Mesendoderm (in vitro differentiated cells): ENCODE measurements at regions not wholly inside any gene's neighbourhood (a gene's known extent, or its start where the extent isn't known, plus 50 kb on each side); places are given as distances from the start of the nearest gene placed in this dataset.
"Not testable (repeated sequence)": the region's sequence is repeated elsewhere in the genome, so short reads cannot be mapped to it uniquely, and the experiment has no call there.

Experiments used
- DNase-seq: peaks from one replicate; pipeline ENCODE4 v3.0.0; 2013
- H2AK5ac ChIP-seq: 2 replicates; pipeline ENCODE4 v1.6.1; 2013; ENCODE audit warnings: low read length, inconsistent platforms
- H2BK120ac ChIP-seq: 2 replicates; pipeline ENCODE4 v1.6.1; 2013; ENCODE audit warnings: low read depth, mild to moderate bottlenecking, low read length, moderate library complexity, mixed read lengths
- H2BK15ac ChIP-seq: replicated peaks from 2 replicates; pipeline ENCODE4 v1.6.1; 2013; ENCODE audit warnings: low read depth, mild to moderate bottlenecking, moderate library complexity
- H2BK5ac ChIP-seq: 2 replicates; pipeline ENCODE4 v1.6.1; 2013; ENCODE audit warnings: low read length, inconsistent platforms
- H3K18ac ChIP-seq: 2 replicates; pipeline ENCODE4 v1.6.1; 2013; ENCODE audit warnings: mild to moderate bottlenecking, low read length, mixed read lengths
- H3K23ac ChIP-seq: one replicate; pipeline ENCODE4 v1.6.1; 2013; ENCODE audit warnings: low read length
- H3K27ac ChIP-seq: 2 replicates; pipeline ENCODE4 v1.5.1; 2013; ENCODE audit warnings: low read depth, mild to moderate bottlenecking, inconsistent platforms, low read length, moderate library complexity
- H3K27me3 ChIP-seq: 2 replicates; pipeline ENCODE4 v1.6.1; 2013; ENCODE audit warnings: low read length, control low read depth, mild to moderate bottlenecking, inconsistent platforms; ENCODE audit not compliant: insufficient read depth, poor library complexity
- H3K36me3 ChIP-seq: 2 replicates; pipeline ENCODE4 v1.6.1; 2013; ENCODE audit warnings: low read length, inconsistent platforms; ENCODE audit not compliant: control insufficient read depth, insufficient read depth
- H3K4ac ChIP-seq: one replicate; pipeline ENCODE4 v1.6.1; 2013; ENCODE audit warnings: low read depth, mild to moderate bottlenecking, low read length, moderate library complexity
- H3K4me1 ChIP-seq: 2 replicates; pipeline ENCODE4 v1.6.1; 2013; ENCODE audit warnings: low read depth, low read length, inconsistent platforms; ENCODE audit not compliant: control insufficient read depth
- H3K4me2 ChIP-seq: 2 replicates; pipeline ENCODE4 v1.6.1; 2013; ENCODE audit warnings: low read length
- H3K4me3 ChIP-seq: 2 replicates; pipeline ENCODE4 v1.5.1; 2013; ENCODE audit warnings: mild to moderate bottlenecking, low read length
- H3K56ac ChIP-seq: one replicate; pipeline ENCODE4 v1.6.1; 2013; ENCODE audit warnings: low read length
- H3K79me1 ChIP-seq: 2 replicates; pipeline ENCODE4 v1.6.1; 2013; ENCODE audit warnings: low read length, inconsistent platforms
- H3K79me2 ChIP-seq: 2 replicates; pipeline ENCODE4 v1.6.1; 2013; ENCODE audit warnings: mild to moderate bottlenecking, low read length; ENCODE audit not compliant: control insufficient read depth, insufficient read depth
- H3K9ac ChIP-seq: 2 replicates; pipeline ENCODE4 v1.6.1; 2013; ENCODE audit warnings: low read length, inconsistent platforms
- H4K5ac ChIP-seq: one replicate; pipeline ENCODE4 v1.6.1; 2013; ENCODE audit warnings: low read length
- H4K8ac ChIP-seq: one replicate; pipeline ENCODE4 v1.6.1; 2013; ENCODE audit warnings: low read depth, mild to moderate bottlenecking, control low read depth, low read length, moderate library complexity
- WGBS: extraction: QIAGEN DNeasy Blood & Tissue Kit; methylation state at CpG from one replicate; pipeline ENCODE4 v1.1.7; 2013; ENCODE audit warnings: low lambda C conversion rate, missing lambda C conversion rate; ENCODE audit not compliant: insufficient coverage; ENCODE audit errors: extremely low coverage; 5-methylcytosine and 5-hydroxymethylcytosine counted together

GRCh38 chr3:181604267-181604666 lies 107.5 kb upstream of the SOX2 start:
- Histone ChIP-seq H3K4me2 (no peak overlapping the region), H3K18ac (no peak overlapping the region), H3K79me1 (no peaks in the 10 kb centered on the region), H2BK5ac (no peak overlapping the region), H3K79me2 (no peaks in the 10 kb centered on the region), H4K5ac (no peak overlapping the region), H4K8ac (no peak overlapping the region), H3K4ac (no peak overlapping the region), H3K4me3 (no peak overlapping the region), H3K4me1 (no peaks in the 10 kb centered on the region), H2AK5ac (no peak overlapping the region), H2BK15ac (no peak overlapping the region), H3K56ac (no peak overlapping the region), H3K27ac (no peak overlapping the region), H3K27me3 (no peaks in the 10 kb centered on the region), H3K36me3 (no peaks in the 10 kb centered on the region), H3K23ac (no peak overlapping the region), H3K9ac (no peak overlapping the region), H2BK120ac (no peak overlapping the region)
- no CpG with 5 or more reads among the region's 3 CpGs for WGBS
- no peak for DNase-seq

DNA sequence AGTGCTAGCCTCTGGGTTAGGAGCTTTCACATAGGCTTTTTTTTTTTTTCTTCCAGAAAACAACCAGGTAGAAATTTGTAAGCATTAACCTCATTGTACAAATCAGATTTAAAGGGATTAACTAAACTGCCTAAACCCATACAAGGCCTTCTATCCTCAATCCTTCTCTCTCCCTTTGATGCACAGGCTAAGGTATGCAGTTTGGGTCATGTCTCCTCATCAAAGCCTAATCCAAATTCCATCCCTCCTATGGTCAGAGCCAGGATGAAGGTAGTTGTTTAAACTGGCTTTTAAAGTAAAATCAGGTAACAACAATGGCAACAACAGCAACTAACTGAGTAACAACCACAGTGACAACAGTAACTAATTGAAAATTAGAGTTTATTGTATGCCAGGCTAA lies 115.6 kb upstream of the SOX2 start:
- Histone ChIP-seq H3K79me1 (no peaks in the 10 kb centered on the region), H3K4me2 (no peak overlapping the region), H4K5ac (no peak overlapping the region), H2BK120ac (no peak overlapping the region), H3K36me3 (no peaks in the 10 kb centered on the region), H2AK5ac (no peak overlapping the region), H3K4me1 (no peaks in the 10 kb centered on the region), H3K9ac (no peak overlapping the region), H2BK15ac (no peak overlapping the region), H3K27ac (no peak overlapping the region), H3K56ac (no peak overlapping the region), H3K79me2 (no peaks in the 10 kb centered on the region), H3K4ac (no peak overlapping the region), H2BK5ac (no peak overlapping the region), H3K27me3 (no peaks in the 10 kb centered on the region), H3K18ac (no peak overlapping the region), H3K4me3 (no peak overlapping the region), H3K23ac (no peak overlapping the region), H4K8ac (no peak overlapping the region)
- DNase-seq: no peak

GRCh38 chr3:181590939-181591338 lies 120.8 kb upstream of the SOX2 start:
- not testable (repeated sequence) for H3K18ac ChIP-seq, H3K4ac ChIP-seq, H3K79me2 ChIP-seq, H4K5ac ChIP-seq, H2AK5ac ChIP-seq, H3K27me3 ChIP-seq, H3K27ac ChIP-seq, H3K4me3 ChIP-seq, H2BK120ac ChIP-seq, H3K9ac ChIP-seq, H3K36me3 ChIP-seq, H3K4me2 ChIP-seq, H3K79me1 ChIP-seq, H2BK15ac ChIP-seq, H2BK5ac ChIP-seq, H3K23ac ChIP-seq, DNase-seq, H3K56ac ChIP-seq, H4K8ac ChIP-seq, H3K4me1 ChIP-seq
- WGBS: no CpG with 5 or more reads among the region's 12 CpGs

- H3K27me3 ChIP-seq: no peaks in the 10 kb centered on the region
- no peak overlapping the region for H3K27ac ChIP-seq
- DNase-seq: no peak
- H3K4me1 ChIP-seq: no peaks in the 10 kb centered on the region
- no peaks in the 10 kb centered on the region for H3K79me2 ChIP-seq
- no peak overlapping the region for H3K23ac ChIP-seq
- no peak overlapping the region for H3K4ac ChIP-seq
- no peak overlapping the region for H3K18ac ChIP-seq
- H3K36me3 ChIP-seq: no peaks in the 10 kb centered on the region
- H3K79me1 ChIP-seq: no peaks in the 10 kb centered on the region
- no peak overlapping the region for H4K8ac ChIP-seq
- H2AK5ac ChIP-seq: no peak overlapping the region
- no peak overlapping the region for H3K4me2 ChIP-seq
- no peak overlapping the region for H3K9ac ChIP-seq
- H2BK5ac ChIP-seq: no peak overlapping the region
- H2BK120ac ChIP-seq: no peak overlapping the region
- no peak overlapping the region for H3K56ac ChIP-seq
- H4K5ac ChIP-seq: no peak overlapping the region
- no peak overlapping the region for H2BK15ac ChIP-seq
- no CpG with 5 or more reads among the region's 8 CpGs for WGBS
- H3K4me3 ChIP-seq: no peak overlapping the region
Observed at GRCh38 chr3:181582619-181583018, 129.1 kb upstream of the SOX2 start.

- Histone ChIP-seq H3K23ac (no peak overlapping the region), H3K4me3 (no peak overlapping the region), H4K8ac (no peak overlapping the region), H3K4me2 (no peak overlapping the region), H3K79me1 (no peaks in the 10 kb centered on the region), H2BK120ac (no peak overlapping the region), H2BK5ac (no peak overlapping the region), H2BK15ac (no peak overlapping the region), H3K79me2 (no peaks in the 10 kb centered on the region), H3K9ac (no peak overlapping the region), H3K36me3 (no peaks in the 10 kb centered on the region), H3K4me1 (no peaks in the 10 kb centered on the region), H2AK5ac (no peak overlapping the region), H3K18ac (no peak overlapping the region), H3K4ac (no peak overlapping the region), H3K27me3 (no peaks in the 10 kb centered on the region), H3K27ac (no peak overlapping the region), H4K5ac (no peak overlapping the region), H3K56ac (no peak overlapping the region)
- WGBS: no CpG with 5 or more reads among the region's 4 CpGs
- peak; percentile 30 for DNase-seq
Observed at GRCh38 chr3:181581656-181582055, 130.1 kb upstream of the SOX2 start.

DNA sequence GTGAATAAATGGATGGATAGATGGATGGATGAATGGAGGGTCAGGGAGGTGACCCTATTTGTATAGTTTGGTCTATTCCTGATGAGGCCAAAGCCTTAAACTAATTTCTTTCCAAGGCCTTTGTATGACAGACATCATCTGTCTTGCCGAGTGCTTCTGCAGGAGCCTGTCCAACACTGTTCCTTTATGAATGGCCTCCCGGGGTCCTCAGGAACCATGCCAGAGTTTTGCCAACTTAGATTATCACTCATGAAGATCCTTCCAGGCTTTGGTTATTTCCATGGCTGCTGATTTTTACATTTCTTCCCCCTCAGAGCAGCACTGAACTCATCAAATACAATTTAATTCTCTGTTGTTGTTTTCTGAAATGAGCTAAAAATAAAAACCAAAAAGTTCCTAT lies 133.0 kb upstream of the SOX2 start:
- Histone ChIP-seq H3K4me2 (no peak overlapping the region), H4K5ac (no peak overlapping the region), H3K4me1 (no peaks in the 10 kb centered on the region), H3K79me1 (no peaks in the 10 kb centered on the region), H2BK120ac (no peak overlapping the region), H3K56ac (no peak overlapping the region), H3K18ac (no peak overlapping the region), H3K4me3 (no peak overlapping the region), H4K8ac (no peak overlapping the region), H3K36me3 (no peaks in the 10 kb centered on the region), H2AK5ac (no peak overlapping the region), H3K9ac (no peak overlapping the region), H3K79me2 (no peaks in the 10 kb centered on the region), H3K23ac (no peak overlapping the region), H3K4ac (no peak overlapping the region), H3K27ac (no peak overlapping the region), H2BK15ac (no peak overlapping the region), H3K27me3 (no peaks in the 10 kb centered on the region), H2BK5ac (no peak overlapping the region)
- WGBS: no CpG with 5 or more reads among the region's 2 CpGs
- no peak for DNase-seq
